PC-9 (cell line): ENCODE measurements at regions not wholly inside any gene's neighbourhood (a gene's known extent, or its start where the extent isn't known, plus 50 kb on each side); places are given as distances from the start of the nearest gene placed in this dataset.

ENCODE experiments used
- EZH2 ChIP-seq: fragments of 200-600 bp; sonication (generic); IDR thresholded peaks from 2 replicates; pipeline ENCODE4 v1.8.0; 2017; ENCODE audit warnings: antibody characterized with exemption, low read depth
- TF ChIP-seq, protein P1 (sequence below): fragments of 200-600 bp; sonication (generic); conservative IDR thresholded peaks from 2 replicates; pipeline ENCODE4 v1.6.1; 2017; ENCODE audit warnings: mixed run types, antibody characterized with exemption, mild to moderate bottlenecking, moderate library complexity

DNA sequence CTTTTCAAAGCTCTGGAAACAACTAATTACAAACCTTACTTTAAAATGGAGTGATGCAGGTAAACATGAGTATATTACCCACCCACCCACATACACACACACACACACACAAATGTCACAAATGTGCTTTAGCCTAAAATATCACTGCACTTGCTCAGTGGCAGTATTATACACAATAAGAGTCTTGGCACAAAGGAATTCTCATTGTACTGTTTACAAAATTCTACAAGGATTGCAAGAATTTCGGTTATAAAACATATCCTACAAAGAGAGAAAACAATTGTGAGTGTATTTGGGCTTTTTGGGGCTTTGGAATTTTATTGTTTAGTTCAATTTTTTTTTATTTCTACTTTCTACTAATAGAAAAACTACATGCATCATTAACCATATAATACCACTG lies 113.2 kb upstream of the BEND6 start:
- TF ChIP-seq, protein P1, sequence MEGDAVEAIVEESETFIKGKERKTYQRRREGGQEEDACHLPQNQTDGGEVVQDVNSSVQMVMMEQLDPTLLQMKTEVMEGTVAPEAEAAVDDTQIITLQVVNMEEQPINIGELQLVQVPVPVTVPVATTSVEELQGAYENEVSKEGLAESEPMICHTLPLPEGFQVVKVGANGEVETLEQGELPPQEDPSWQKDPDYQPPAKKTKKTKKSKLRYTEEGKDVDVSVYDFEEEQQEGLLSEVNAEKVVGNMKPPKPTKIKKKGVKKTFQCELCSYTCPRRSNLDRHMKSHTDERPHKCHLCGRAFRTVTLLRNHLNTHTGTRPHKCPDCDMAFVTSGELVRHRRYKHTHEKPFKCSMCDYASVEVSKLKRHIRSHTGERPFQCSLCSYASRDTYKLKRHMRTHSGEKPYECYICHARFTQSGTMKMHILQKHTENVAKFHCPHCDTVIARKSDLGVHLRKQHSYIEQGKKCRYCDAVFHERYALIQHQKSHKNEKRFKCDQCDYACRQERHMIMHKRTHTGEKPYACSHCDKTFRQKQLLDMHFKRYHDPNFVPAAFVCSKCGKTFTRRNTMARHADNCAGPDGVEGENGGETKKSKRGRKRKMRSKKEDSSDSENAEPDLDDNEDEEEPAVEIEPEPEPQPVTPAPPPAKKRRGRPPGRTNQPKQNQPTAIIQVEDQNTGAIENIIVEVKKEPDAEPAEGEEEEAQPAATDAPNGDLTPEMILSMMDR: no peak
- TF ChIP-seq EZH2: no peak
